Stimulated activated CD8-positive, alpha-beta memory T cell treated with anti-CD3 and anti-CD28 coated beads, Interleukin-4, amount 100 ng/mL, for 1 hour (primary cell): ENCODE measurements at regions not wholly inside any gene's neighbourhood (a gene's known extent, or its start where the extent isn't known, plus 50 kb on each side); places are given as distances from the start of the nearest gene placed in this dataset.

ENCODE experiments used
- DNase-seq, 2 donors: peaks; one replicate each; pipeline ENCODE4 v3.0.0-alpha.2; 2020; ENCODE audit warnings: low read depth in 2 of 2, low spot score in 1 of 2

DNA sequence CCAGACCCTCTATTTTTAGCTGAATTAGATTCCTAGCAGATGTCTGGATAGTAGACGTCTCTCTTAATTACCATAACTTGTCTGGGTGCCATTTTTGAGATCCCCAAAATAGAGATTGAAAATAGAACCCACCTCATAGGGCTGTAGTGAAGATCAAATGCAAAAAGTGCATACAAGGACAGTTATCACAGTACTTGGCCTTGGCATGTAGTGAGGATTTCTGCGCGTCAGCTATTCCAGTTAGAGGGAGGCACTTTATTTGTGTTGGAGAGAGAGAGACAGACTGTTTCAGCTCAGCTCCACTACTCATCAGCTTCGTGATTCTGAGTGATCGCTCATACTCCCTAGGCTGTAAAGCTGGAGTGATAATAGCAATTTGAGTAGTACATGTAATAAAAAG lies 59.6 kb upstream of the CDH13 start:
- DNase-seq = no peak

DNA sequence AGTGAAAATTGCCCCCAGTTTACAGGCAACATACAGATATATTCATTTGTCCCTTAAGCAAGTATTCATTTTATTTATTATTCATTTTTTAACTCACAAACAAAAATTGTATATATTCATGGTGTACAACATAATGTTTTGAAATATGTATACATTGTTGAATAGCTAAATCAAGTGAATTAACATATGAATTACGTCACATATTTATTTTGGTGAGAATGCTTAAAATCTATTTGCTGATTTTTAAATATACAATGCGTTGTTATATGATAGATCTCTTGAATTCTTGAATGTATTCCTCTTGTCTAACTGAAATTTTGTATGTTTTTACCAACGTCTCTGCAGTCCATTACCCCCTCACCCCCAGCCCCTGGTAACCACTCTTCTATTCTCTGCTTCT lies 63.4 kb upstream of the CDH13 start:
- DNase-seq = no peak

DNA sequence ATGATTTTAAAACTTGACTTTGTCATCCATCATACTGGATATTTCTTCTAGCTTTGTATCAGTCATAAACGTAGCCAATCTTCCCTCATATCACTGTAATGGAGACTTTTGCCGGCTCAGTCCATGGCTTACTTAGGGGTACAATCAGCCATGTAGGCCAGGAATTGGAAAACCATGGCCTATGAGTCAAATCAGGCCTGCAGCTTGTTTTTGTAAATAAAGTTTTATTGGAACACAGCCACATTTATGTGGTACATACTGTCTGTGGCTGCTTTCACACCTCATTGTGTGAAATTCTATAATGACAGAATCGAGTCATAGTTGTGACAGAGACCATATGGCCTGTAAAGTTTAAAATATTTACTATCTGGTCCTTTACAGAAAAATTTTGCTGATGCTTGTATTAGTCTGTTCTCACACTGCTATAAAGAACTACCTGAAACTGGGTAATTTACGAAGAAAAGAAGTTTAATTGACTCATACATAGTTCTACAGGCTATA lies 64.5 kb upstream of the CDH13 start:
- no peak for DNase-seq

DNA sequence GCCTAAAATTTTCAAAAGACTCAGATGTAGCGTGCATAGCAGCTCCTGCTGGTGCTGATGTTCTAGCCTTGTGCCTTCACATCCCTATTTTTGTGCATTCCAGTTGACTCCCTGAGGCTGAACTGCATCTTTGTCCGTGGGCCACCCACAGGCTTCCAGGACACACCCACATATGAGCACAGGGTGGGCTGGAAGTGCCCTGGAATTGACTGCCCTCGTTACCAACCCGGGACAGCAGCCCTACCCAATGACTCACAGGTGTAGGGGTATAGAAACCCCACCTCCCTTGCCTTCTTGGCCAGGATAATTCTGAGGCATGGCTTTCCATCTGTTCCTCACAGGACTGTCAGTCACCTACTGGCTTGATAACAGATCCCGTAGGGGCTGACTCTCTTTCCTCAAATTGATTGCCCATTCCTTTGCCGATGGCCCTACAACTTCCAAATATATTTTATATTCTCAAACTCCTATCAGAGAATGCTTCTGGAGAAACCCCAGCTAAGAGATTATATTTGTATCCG lies 65.9 kb upstream of the CDH13 start:
- no peak for DNase-seq

DNA sequence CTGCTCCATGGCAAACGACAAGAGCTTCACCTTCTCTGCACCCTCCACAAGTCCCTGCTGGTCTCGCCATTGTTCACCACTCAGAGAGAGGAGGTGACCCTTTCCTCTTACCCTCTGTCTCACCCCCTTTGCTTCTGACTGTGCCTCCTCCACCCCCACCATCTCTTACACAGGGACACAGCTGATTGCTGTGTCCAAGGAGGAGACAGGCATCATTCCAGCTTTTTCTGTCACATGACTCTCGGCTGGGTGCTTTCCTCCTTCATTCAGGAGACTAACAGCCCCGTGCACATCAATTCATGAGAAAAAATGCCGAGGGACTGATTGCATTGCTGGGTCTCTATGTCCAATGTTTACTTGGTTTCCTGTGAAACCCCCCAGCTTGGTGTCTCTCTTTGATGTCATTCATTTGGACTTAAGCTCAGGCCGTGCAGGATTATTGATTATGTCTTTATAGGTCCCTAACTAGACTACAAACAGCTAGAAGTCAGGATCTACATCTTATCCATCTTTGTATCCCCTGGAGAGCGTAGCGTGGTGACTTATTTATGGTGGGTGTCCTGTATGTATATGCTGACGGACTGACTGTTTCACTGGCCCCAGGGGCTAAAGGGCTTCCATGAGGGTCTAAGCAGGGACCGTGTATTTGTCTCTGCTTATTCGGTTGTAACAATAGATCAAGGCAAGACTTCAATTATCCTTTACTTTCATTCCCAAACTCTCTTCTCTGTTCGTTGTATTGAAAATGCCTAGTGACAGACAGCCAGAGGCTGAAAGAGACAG lies 82.2 kb upstream of the CDH13 start:
- DNase-seq = no peak

DNA sequence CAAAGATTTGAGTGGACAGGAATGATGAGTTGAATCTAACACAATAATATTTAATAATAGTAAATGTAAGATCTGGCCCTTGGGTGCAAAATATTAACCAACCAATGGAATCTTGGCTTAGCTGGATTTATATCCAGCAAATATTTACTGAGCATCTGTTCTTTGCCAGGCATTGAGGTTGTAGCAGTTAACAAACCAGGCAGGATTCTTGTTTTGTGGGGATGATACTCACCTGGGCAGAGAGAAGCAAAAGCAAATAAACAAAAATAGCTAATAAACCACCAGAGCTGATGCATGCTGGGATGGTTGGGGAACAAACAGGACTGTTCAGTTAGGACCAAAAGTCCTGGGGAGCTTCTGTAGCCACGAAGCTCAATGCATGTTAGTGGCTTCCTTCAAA lies 84.1 kb upstream of the CDH13 start:
- no peak for DNase-seq

DNA sequence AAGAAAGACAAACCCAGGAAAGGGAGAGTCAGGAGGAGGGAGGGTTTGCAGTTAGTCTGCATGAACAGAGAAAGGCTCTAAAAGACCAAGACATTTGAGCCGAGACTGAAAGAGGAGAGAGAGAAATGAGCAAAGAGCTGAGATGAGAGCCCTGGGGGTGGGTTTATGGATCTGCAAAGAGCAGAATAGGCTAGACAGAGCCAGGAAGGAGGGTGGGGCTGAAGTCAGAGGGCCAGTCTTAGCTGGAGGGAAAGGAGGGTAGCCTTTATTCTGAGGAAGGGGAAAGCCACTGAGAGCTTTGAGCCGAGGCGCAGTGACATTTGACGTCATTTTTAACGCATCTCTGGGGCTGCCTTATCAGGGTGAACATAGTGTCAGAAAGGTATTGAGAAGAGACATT lies 85.7 kb upstream of the CDH13 start:
- DNase-seq = no peak

DNA sequence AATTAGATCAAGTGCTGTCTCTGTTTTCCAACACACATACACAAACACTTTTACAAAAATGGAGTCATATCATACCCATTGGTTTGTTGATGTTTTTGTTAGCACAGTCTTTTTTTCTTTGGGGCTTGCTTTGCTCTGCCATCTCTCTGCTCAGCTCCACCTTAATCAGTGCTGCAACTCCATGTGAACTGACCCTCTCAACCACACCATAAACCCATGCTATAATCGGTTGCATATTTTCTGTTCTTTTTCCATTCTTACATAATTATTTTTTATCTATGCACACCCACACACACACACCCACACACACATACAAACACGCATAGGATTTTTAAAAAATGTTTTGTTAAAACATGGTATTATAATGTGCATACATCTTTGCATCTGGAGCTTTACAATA lies 91.0 kb upstream of the CDH13 start:
- DNase-seq = no peak

DNA sequence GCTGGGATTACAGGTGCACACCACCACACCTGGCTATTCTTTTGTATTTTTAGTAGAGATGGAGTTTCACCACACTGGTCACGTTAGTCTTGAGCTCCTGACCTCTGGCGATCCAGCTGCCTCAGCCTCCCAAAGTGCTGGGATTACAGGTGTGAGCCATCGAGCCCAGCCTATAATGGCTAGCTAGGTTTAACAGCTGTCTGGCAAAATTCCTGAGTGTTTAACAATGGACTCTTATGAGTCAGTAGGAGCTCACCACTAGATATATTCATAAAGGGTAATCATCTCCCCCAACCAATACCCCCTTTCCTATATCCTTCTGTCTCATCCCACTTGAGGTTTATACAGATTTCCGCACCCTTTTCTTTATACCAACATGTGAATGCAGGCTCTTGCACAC lies 91.5 kb upstream of the CDH13 start:
- no peak for DNase-seq

DNA sequence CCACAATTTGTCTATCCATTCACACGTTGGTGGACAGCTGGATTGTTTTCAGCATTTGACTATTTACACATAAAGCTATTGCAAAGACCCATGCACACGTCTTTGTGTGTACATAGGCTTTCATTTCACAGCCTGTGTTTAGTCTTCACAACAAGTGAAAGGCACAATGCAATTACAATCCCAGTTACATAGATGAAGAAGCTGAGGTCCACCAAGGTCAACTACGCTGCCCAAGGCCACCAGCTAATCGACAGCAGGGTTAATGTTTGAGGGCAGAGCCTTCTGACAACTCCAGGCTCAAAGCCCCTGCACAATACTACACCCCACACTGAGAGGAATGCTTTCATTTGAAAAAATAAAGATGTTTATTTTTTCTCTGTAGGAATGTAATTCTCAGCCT lies 93.6 kb upstream of the CDH13 start:
- DNase-seq = no peak

DNA sequence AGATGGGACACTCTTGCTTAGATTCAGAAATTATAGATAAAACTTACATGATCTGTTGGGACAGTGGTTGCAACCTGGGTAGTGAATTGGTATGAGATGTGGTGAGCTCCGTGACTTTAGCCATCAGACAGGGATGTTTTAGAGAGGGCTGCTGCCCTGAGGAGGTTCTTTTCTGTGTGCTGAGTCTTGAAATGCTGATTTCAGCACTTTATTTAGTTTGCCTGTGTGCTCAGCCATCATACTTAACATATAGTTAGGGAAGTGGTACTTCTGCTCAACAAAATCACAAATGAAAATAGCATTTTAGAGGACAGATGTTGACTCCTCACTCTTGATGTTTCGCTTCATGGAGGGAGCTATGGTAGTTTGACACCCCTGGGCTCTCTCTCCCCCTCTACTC lies 95.9 kb upstream of the CDH13 start:
- DNase-seq = no peak

DNA sequence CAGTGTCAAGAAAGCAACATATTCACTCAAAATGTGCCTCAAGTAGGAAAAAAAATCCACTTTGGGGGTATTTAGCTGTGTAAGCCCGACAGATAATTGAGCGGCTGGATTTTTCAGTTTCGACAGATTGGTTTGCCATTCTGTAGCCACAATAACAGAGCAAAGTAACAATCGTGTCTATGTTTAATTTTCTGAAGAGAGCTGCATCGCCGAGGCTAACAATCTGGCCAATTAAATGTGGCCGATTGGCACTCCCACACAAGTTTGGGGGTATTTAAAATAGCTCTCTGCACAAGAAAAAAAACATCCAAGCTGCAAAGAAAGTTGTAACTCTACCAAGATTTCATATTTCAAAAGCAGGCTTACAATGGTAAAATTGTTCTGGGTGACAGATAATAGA lies 99.7 kb upstream of the CDH13 start:
- DNase-seq = no peak

DNA sequence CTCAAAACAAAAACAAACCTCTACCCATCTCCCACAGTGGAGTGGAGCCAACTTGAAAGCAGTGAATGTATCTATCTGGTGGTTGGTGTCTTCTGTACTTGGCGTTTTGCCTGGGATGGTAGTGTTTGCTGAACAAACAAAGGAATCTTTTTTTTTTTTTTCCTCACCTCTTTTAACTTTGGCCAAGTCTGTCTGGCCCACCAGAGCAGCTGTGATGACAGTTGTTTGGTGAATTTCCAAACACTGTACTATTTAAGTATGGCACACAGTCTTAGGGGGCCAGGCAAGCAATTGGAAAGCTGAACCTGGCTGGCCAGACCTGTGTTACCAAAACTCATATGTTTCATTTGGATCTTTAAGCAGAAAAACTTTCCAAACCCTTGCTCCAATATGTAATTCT lies 101.8 kb upstream of the CDH13 start:
- no peak for DNase-seq

DNA sequence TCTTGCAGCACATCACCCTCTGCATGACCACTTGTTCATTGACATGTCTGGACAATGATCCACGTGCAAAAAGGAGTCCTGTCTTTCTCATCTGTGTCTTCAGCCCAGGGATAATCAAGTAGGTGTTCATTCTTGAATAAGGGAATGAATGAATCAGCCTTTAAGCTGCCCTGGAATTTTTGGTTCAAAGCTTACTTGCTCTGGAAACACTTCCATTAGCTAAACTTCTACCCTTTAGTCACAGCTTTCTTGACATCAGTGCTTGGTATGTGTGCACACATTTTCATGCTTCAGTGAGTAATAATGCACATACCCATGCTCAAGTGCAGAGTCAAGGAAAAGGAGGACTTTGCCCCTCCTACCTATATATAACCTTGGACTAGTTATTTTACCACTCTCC lies 103.0 kb upstream of the CDH13 start:
- no peak for DNase-seq

DNA sequence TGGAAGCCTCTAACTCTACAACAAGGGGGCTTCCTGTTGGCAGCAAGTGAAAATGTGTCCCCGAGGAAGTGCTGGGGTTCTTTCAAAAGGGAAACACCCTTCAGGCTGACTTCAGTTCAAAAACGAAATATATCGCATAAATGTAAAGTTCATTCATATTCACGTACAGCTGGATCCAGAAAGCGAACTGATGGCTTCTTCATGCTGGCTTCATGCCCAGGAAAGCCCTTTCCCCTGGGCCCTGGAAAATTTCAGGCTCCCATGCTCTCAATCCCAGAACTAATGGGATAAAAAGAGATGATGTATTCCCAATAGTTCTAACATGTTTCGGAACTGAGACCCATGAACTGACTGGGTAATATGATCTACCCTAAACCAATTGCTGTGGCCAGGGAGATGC lies 104.7 kb upstream of the CDH13 start:
- no peak for DNase-seq

DNA sequence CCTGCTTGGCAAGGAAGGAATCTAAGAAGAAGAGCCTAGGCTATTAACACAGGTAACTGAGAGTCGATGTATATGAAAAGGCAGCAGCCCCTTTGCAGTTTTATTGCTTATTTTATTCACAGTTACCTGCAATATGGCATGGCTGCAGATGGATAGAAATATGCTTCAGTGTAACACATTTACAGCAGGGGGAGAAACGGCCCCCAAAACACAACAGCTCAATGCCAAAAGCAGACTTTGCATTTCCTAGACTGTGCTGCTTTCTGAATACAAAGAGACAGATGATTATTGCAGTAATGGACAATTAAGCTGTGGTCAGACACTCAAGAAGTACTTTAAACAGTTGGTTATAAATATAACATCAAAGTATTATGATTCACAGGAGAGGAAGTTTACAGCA lies 108.0 kb upstream of the CDH13 start:
- no peak for DNase-seq

DNA sequence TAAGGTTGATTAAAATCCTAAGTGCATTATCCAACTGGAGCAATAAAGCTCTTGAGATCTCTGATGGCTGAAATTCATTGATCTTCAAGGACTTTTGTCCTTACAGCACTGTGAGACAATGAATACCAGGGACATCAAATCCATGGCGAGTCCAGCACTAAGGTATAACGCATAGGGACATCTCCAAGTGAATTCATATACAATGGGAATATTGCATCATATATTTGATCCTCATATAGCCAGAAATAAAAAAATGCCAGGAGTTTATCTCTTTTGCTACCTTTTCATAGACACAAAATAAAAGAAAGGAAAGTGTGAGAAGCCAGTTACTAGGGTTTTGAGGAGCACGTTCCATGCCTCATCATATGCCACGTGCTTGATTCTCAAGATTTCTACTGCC lies 112.5 kb upstream of the CDH13 start:
- DNase-seq = no peak

DNA sequence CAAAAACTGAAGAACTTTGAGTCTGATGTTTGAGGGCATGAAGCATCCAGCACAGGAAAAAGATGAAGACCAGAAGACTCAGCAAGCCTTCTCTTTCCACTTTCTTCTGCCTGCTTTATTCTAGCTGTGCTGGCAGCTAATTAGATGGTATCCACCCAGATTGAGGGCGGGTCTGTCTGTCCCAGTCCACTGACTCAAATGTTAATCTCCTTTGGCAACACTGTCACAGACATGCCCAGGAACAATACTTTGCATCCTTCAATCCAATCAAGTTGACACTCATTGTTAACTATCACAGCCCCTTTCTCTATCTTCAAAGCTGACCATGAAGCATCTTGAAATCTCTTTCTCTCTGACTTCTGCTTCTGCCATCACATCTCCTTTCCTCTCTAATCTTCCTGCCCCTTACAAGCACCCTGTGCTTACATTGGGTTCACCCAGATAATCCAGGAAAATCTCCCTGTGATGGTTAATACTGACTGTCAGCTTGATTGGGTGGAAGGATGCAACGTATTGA lies 115.9 kb upstream of the CDH13 start:
- no peak for DNase-seq

DNA sequence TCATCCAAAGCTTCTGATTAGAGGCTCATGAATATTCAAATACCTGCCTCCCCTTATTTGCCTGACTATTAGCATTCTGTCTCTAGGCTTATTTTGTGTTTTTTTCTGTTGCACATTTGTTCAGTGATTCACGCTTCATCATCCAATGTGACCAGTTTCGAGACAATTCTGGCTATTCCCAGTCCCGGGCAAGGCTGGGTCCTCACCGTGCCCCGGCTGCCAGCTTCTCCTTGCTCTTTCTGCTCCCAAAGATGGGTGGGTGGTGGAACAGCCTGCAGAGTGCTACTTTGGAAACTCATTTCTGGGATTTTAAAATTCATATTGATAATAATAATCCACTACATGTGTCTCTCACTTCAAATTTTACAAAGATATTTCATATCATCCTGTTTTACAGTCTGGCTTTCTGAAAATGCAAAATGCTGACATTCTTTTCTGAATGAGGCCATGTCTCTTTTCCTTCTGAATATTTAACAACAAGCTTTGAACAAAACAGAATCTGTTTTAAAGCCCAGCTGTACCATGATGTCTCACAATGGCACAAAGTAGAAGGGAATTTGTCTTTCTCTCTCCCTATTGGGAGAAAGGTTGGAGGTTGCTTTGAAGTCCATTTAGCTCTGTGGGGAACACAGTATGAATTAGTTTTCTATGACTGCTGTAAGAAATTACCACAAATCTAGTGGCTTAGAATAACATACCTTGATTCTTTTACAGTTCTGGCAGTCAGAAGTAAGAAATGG lies 116.9 kb upstream of the CDH13 start:
- no peak for DNase-seq

DNA sequence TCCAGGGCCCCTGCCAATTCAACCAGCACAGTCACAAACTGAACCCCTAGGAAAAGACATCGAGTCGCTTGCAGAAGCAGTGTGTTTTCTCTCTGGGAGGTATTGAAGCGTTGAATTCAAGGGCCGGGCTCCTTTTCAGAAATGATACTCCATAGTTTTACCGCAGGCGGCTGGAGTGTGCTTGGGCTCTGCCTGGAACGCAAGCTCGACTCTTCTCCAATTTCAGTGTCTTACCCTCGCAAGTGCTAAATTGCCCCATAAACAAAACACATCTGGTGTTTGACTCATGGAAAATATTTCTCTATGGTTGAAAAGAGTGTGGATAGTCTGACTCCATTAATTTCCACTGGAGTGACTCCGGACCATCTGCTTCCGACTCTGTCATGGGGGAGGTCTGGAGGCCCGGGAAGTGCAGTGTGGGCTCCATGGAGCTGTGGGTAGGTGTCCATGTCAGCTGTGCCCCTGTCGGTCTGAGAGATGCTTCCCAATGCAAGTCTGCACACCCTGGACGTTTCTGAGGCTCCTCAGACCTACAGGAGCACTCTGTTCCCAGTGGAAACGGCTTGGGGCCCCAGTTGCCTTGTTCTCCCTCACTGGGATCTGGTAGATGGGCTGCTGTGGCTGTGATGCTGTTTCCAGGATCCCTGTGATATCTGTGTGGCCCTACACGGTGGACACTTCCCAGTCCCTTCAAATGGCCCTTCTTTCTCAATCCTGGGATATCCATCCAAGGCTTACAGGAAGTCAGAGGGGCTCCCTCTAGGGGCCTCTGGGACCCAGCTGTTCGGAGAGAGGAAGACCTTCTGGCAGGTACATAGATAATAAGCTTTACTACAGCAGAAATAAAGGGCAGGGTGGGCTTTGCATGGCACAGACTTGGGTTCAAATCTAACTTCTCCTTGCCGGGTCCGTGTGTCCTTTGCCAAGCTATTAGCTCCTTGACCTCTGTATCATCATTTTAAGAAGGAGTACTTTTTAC lies 119.8 kb upstream of the CDH13 start:
- DNase-seq = no peak

DNA sequence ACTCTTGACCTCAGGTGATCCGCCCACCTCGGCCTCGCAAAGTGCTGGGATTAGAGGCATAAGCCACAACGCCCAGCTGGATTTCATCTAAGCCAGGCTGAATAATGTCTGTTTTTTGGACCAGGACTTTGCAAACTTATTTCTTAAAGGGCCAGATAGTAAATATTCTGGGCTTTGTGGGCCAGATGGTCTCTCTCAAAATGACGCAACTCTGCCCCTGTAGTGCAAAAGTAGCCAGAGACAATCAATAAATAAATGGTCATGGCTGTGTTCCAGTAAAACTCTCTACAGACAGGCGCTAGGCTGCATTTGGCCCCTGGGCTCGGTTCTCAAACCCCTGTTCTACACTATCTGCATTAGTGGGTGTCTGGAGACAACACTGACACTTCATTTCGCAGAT lies 121.9 kb upstream of the CDH13 start:
- DNase-seq = no peak
